GM12872 (cell line): ENCODE measurements at regions not wholly inside any gene's neighbourhood (a gene's known extent, or its start where the extent isn't known, plus 50 kb on each side); places are given as distances from the start of the nearest gene placed in this dataset.

Source experiments
- TF ChIP-seq, protein P1 (sequence below): IDR thresholded peaks from 3 replicates; pipeline ENCODE4 v1.5.1; 2011; ENCODE audit warnings: low read depth, mild to moderate bottlenecking, low read length, moderate library complexity; ENCODE audit not compliant: insufficient read depth

DNA sequence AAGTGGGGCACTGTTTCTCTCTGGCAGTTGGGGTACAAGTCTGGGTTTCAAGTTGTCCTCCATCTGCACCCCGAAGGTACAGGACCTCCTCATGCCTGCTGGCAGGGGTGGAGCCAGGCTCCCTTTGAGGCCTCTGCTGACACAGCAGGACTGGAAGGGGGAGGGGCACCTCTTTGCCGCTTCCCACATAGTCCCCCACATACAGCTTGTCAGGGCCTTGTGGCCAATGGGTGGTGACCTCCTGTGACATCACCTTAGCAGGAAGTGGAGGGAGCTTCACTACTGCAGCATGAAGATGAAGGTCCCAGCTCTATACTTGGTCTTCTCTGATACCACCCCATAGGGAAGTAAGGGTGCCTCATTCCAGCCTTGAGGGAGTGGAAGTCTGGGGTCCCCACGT is 167.8 kb downstream of the RAMP3 start:
- TF ChIP-seq, protein P1, sequence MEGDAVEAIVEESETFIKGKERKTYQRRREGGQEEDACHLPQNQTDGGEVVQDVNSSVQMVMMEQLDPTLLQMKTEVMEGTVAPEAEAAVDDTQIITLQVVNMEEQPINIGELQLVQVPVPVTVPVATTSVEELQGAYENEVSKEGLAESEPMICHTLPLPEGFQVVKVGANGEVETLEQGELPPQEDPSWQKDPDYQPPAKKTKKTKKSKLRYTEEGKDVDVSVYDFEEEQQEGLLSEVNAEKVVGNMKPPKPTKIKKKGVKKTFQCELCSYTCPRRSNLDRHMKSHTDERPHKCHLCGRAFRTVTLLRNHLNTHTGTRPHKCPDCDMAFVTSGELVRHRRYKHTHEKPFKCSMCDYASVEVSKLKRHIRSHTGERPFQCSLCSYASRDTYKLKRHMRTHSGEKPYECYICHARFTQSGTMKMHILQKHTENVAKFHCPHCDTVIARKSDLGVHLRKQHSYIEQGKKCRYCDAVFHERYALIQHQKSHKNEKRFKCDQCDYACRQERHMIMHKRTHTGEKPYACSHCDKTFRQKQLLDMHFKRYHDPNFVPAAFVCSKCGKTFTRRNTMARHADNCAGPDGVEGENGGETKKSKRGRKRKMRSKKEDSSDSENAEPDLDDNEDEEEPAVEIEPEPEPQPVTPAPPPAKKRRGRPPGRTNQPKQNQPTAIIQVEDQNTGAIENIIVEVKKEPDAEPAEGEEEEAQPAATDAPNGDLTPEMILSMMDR, result no peak

DNA sequence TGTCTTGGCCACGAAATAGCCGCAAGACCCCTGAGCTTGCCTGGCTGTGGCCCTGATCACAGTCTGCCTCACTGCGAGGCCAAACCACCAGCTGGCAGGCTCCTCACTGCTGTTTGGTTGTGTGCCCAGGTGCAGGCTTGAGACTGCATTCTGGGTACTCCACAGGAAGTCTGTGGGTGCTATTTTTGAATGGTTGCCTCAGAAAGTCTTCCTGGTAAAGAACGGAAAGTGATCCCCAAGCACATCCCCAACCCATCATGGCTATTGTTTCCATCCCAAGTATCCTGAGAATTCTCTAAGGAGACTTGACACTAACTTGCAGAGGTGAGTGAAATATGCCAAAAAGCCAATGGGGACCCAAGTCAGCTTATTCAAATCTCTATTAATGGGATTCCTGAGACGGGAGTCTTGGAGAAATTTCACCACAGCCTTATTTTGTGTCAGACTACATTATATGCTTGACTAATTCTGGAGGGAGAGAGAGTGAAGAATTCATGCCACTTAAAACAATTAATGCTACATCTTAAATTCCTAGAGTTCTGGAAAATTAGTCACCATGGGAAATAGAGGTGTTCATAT is 170.9 kb downstream of the RAMP3 start:
- TF ChIP-seq, protein P1, result no peak

DNA sequence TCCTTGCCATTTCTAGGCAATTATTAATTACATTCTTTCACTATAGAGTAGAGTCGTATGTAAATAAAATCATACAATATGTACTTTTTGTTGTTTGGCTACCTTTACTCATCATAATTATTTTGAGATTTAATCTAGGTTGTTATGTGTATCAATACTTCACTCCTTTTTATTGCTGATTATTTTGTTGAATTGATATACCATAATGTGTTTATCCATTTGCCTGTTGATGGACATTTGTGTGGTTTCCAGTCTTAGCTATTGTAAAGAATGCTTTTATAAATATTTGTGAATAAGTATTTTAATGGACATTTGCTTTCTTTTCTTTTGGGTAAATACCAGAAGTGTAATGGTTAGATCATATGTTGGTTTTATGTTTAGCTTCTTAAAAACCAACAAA is 174.0 kb downstream of the RAMP3 start:
- TF ChIP-seq, protein P1, result no peak

DNA sequence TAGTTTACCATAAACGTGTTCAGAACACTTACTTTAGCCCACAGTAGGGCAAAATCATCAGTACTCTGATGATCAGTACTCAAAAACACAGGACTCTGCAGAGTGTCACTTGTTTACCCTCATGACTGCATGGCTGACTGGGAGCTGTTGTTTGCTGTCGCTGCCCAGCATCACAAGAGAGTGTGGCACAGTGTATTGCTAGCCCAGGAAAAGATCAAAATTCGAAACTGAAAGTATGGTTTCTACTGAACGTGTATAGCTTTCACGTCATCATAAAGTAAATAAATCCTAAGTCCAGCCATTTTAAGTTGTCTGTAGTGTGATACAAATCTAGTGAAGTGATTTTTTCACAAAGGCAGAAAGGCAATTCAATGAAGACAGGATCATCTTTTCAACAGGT is 184.6 kb downstream of the RAMP3 start:
- TF ChIP-seq, protein P1, result no peak

DNA sequence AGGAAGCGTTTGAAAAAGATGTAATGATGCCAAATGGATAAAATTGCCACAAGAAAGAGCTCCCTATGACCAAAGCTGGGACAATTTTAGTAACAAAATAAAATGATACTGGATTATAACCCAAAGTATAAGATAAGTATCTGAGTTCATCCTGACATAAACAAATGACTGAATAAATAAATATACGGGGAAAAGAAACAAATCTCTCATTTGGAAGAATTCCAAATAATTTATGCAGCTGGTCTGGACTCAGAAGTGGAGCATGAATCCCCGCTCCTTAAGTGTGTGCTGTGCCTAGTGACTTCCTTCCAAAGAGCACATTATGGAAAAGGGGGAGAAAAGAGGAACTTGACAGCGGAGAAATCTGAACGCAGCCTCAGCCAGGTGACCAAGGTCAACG is 186.2 kb downstream of the RAMP3 start:
- TF ChIP-seq, protein P1, result no peak

DNA sequence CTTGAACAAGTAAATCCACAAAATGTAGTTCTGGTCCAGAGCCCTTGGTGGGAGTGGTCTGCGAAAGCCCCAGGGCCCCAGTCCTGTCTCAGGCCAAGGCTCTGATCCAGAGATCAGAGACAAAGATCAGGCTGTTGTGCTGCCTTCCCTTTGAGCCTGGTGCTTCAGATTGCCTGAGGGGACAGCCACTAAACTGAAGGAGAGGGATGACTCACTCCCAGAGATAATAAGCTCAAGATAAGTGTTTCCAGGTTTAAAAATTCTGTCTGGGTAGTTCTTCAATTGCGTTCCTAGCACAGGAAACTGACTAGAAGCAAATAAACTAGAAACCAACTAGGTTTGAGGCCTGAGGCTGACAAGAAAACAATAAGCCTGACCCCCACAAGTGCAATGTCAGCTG is 190.2 kb downstream of the RAMP3 start:
- TF ChIP-seq, protein P1, result no peak

DNA sequence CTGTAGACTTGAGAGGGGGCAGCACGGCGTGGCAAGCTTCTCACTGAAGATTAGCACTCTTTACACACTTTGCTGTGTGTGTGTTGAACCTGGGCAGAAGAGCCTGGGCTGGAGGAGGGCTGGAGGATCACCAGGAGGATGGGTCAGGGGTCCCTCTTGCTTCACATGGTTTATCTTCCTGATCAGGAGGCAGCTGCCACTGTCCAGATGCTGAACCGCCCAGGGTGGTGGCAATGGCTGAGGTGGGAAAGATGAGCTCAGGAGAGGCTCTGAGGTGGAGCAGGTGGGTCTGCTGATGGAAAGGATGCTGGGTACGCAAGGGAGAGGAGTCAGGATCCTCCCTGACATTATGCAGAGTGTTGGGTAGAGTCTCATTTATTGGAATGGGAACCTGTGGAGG is 191.5 kb downstream of the RAMP3 start:
- TF ChIP-seq, protein P1, result no peak
